Calu3 (cell line): ENCODE measurements at regions not wholly inside any gene's neighbourhood (a gene's known extent, or its start where the extent isn't known, plus 50 kb on each side); places are given as distances from the start of the nearest gene placed in this dataset.
A peak's percentile ranks its signal among the peaks of the same experiment; 100 is the strongest.

Source experiments
- BruUV-seq: library from RNA; stranded (reverse); fragments of 400-500 nt; replicated peaks from 2 replicates; lab custom pipeline; 2021; lab: Mats Ljungman, UMichigan
- CTCF ChIA-PET: fragments of 300-600 bp; sonication (Branson Sonifier 250); formaldehyde crosslinking; loops from one replicate; lab custom pipeline; 2022; ENCODE audit warnings: antibody characterized with exemption; lab: Charles Lee
- DNase-seq: peaks from one replicate; pipeline ENCODE4 v3.0.0; 2022
- H3K27ac Mint-ChIP-seq: one replicate; pipeline ENCODE4 v1.8.0; 2022; ENCODE audit warnings: mixed read lengths; ENCODE audit not compliant: unreplicated experiment
- H3K27me3 Mint-ChIP-seq: one replicate; pipeline ENCODE4 v1.8.0; 2022; ENCODE audit warnings: mixed read lengths; ENCODE audit not compliant: unreplicated experiment
- H3K36me3 Mint-ChIP-seq: one replicate; pipeline ENCODE4 v1.8.0; 2022; ENCODE audit warnings: mild to moderate bottlenecking, moderate library complexity, mixed read lengths; ENCODE audit not compliant: insufficient read depth, unreplicated experiment
- H3K4me1 Mint-ChIP-seq: one replicate; pipeline ENCODE4 v1.8.0; 2022; ENCODE audit warnings: mild to moderate bottlenecking, low read depth, mixed read lengths; ENCODE audit not compliant: unreplicated experiment
- H3K4me3 Mint-ChIP-seq: one replicate; pipeline ENCODE4 v1.8.0; 2022; ENCODE audit warnings: mild to moderate bottlenecking, low read depth, moderate library complexity, mixed read lengths; ENCODE audit not compliant: unreplicated experiment
- H3K9me3 Mint-ChIP-seq: one replicate; pipeline ENCODE4 v1.8.0; 2022; ENCODE audit warnings: low read depth, mixed read lengths; ENCODE audit not compliant: unreplicated experiment
- intact Hi-C: fragments of 100-400 bp; cut with micrococcal nuclease; formaldehyde crosslinking; loops from one replicate; pipeline ENCODE4 v1.10.0; 2022; ENCODE audit not compliant: unreplicated experiment
- TF ChIP-seq, protein P1 (sequence below): fragments of 200-600 bp; IDR thresholded peaks from one replicate; pipeline ENCODE4 v1.8.0; 2022; ENCODE audit warnings: antibody characterized with exemption; ENCODE audit not compliant: unreplicated experiment

DNA sequence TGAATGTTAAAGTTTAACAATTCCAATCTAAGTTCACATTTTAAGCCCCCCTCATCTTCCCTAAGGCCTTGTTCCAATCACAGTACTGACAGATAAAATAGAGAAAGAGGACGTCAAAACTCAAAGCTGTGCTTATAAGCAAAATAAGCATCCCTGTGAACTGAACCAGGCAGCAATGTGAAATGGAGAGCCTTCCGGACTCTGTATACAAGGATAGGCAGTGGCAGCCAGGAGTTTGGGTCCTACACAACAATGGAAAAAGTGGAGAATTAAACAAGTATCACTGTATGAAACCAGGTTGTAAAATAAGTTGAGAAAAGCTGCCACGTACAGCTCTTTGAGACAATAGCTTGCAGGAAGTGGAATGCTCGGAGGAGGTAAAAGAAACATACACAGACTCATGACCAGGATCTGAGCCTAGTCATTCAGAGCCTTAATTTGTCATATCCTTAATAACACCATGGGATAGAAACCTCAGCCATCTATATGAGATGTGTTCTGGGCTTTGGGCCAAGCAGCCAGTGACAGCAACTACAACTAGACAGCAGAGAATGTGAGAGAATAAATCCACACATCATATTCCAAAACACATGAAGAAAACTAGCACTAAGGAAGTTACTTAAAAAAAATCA, 55.2 kb upstream of the PALMD start:
- TF ChIP-seq, protein P1, sequence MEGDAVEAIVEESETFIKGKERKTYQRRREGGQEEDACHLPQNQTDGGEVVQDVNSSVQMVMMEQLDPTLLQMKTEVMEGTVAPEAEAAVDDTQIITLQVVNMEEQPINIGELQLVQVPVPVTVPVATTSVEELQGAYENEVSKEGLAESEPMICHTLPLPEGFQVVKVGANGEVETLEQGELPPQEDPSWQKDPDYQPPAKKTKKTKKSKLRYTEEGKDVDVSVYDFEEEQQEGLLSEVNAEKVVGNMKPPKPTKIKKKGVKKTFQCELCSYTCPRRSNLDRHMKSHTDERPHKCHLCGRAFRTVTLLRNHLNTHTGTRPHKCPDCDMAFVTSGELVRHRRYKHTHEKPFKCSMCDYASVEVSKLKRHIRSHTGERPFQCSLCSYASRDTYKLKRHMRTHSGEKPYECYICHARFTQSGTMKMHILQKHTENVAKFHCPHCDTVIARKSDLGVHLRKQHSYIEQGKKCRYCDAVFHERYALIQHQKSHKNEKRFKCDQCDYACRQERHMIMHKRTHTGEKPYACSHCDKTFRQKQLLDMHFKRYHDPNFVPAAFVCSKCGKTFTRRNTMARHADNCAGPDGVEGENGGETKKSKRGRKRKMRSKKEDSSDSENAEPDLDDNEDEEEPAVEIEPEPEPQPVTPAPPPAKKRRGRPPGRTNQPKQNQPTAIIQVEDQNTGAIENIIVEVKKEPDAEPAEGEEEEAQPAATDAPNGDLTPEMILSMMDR = no peak
- no peaks in the 10 kb centered on the region for H3K9me3 Mint-ChIP-seq
- H3K27me3 Mint-ChIP-seq = no peaks in the 10 kb centered on the region
- intact Hi-C loops = loop anchor here (2.0 kb wide), 1 partner anchor 58 kb away; no protein-coding TSS in a partner anchor
- peak; percentile 19 for DNase-seq
- H3K27ac Mint-ChIP-seq = peak overlapping the region; percentile 80
- CTCF ChIA-PET = no interaction called here
- no TSS peak for BruUV-seq
- H3K4me3 Mint-ChIP-seq = no peak overlapping the region
- no peaks in the 10 kb centered on the region for H3K36me3 Mint-ChIP-seq
- peaks cover 26% of the 10 kb centered on the region for H3K4me1 Mint-ChIP-seq

- no TSS peak for BruUV-seq
- intact Hi-C loops = loop anchor here (2.0 kb wide), 1 partner anchor 57 kb away; no protein-coding TSS in a partner anchor
- no peaks in the 10 kb centered on the region for H3K36me3 Mint-ChIP-seq
- CTCF ChIA-PET = no interaction called here
- no peak overlapping the region for H3K4me3 Mint-ChIP-seq
- TF ChIP-seq, protein P1 = no peak
- no peaks in the 10 kb centered on the region for H3K27me3 Mint-ChIP-seq
- H3K27ac Mint-ChIP-seq = no peak overlapping the region
- no peaks in the 10 kb centered on the region for H3K9me3 Mint-ChIP-seq
- DNase-seq = no peak
- H3K4me1 Mint-ChIP-seq = peaks cover 26% of the 10 kb centered on the region
These were observed 54.0 kb upstream of the PALMD start for GRCh38 chr1:99591886-99592285.

DNA sequence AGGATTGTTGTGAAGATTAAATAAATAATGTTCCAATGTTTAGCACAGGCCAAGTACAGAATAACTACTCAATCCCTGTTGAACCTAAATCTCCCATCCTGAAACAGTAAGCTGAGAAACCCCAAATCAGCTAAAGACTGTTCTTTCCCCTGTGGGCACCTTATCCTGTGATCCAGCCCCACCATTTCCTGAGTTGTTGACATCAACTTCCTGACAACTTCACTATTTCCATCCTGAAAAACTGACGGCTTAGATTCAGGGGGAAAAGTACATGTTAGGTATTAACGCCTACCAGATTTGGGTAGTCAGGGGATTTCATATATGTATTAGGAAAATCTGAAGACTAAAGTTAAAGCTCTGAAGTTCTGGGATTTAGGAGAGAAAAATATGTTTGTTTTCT, 51.7 kb upstream of the PALMD start:
- Mint-ChIP-seq H3K27me3 (no peaks in the 10 kb centered on the region), H3K4me1 (peaks cover 25% of the 10 kb centered on the region), H3K9me3 (no peaks in the 10 kb centered on the region), H3K27ac (no peak overlapping the region), H3K4me3 (no peak overlapping the region), H3K36me3 (no peaks in the 10 kb centered on the region)
- CTCF ChIA-PET = interaction anchor here (0.6 kb wide), 1 partner anchor 111 kb away, joined by 3 read pairs; no protein-coding TSS in a partner anchor
- no peak for DNase-seq
- TF ChIP-seq, protein P1 = no peak
- intact Hi-C loops = no loop called here
- no TSS peak for BruUV-seq

- H3K9me3 Mint-ChIP-seq = no peaks in the 10 kb centered on the region
- no peaks in the 10 kb centered on the region for H3K27me3 Mint-ChIP-seq
- intact Hi-C loops = no loop called here
- BruUV-seq = no TSS peak
- no peaks in the 10 kb centered on the region for H3K36me3 Mint-ChIP-seq
- no peak for DNase-seq
- TF ChIP-seq, protein P1 = no peak
- no peak overlapping the region for H3K27ac Mint-ChIP-seq
- peaks cover 25% of the 10 kb centered on the region for H3K4me1 Mint-ChIP-seq
- CTCF ChIA-PET = no interaction called here
- H3K4me3 Mint-ChIP-seq = no peak overlapping the region
These were observed 50.9 kb upstream of the PALMD start for GRCh38 chr1:99595041-99595440.
